ENCODE measurements at regions not wholly inside any gene's neighbourhood (a gene's known extent, or its start where the extent isn't known, plus 50 kb on each side); places are given as distances from the start of the nearest gene placed in this dataset.

- H3K36me3 ChIP-seq (ENCODE audit: control insufficient read depth in 1 of 2, insufficient read depth in 2 of 2, low read length in 2 of 2), result no peaks in the 10 kb centered on the region
- no peak overlapping the region for H3K18ac ChIP-seq (ENCODE audit: low read length)
- WGBS (ENCODE audit: extremely low coverage, insufficient coverage, insufficient read length), result no CpG with 5 or more reads among the region's 2 CpGs
- H3K4me1 ChIP-seq (ENCODE audit: control insufficient read depth in 1 of 2, insufficient read depth in 2 of 2, low read length in 2 of 2), result no peaks in the 10 kb centered on the region
- H3K14ac ChIP-seq (ENCODE audit: low read length), result no peak overlapping the region
- H2AK5ac ChIP-seq (ENCODE audit: low read length), result no peak overlapping the region
- H3K4me2 ChIP-seq (ENCODE audit: low read length), result no peak overlapping the region
- no peaks in the 10 kb centered on the region for H3K27me3 ChIP-seq (ENCODE audit: insufficient read depth, low read length)
- H4K91ac ChIP-seq (ENCODE audit: low read depth, low read length), result no peak overlapping the region
- no peak overlapping the region for H3K9ac ChIP-seq (ENCODE audit: low read length)
- no peaks in the 10 kb centered on the region for H3K79me1 ChIP-seq (ENCODE audit: low read length)
- no peak overlapping the region for H3K4ac ChIP-seq (ENCODE audit: low read depth, low read length)
- H3K27ac ChIP-seq (ENCODE audit: low read depth, low read length), result no peak overlapping the region
- H2BK12ac ChIP-seq (ENCODE audit: low read length), result no peak overlapping the region
- H4K8ac ChIP-seq (ENCODE audit: low read depth, low read length), result no peak overlapping the region
- H2BK5ac ChIP-seq (ENCODE audit: low read depth, low read length, poor library complexity), result no peak overlapping the region
- no peak overlapping the region for H2BK120ac ChIP-seq (ENCODE audit: insufficient read depth, low read length, poor library complexity)
- H3K4me3 ChIP-seq (ENCODE audit: low read depth, low read length), result no peak overlapping the region
- no peak for DNase-seq
- H2AFZ ChIP-seq (ENCODE audit: insufficient read depth, low read length, poor library complexity), result no peak overlapping the region
- H3K23ac ChIP-seq (ENCODE audit: low read length), result no peak overlapping the region
- no peaks in the 10 kb centered on the region for H3K79me2 ChIP-seq (ENCODE audit: control insufficient read depth, insufficient read depth, low read length, poor library complexity)
- H3K9me3 ChIP-seq (ENCODE audit: insufficient read depth, low read depth, low read length), result no peaks in the 10 kb centered on the region
- no peak overlapping the region for H4K12ac ChIP-seq (ENCODE audit: low read depth, low read length)
Measured at GRCh38 chr16:79282806-79283205, 317.7 kb downstream of the MAF start.

- no peaks in the 10 kb centered on the region for H3K79me2 ChIP-seq (ENCODE audit: control insufficient read depth, insufficient read depth, low read length, poor library complexity)
- no peak overlapping the region for H3K23ac ChIP-seq (ENCODE audit: low read length)
- H3K79me1 ChIP-seq (ENCODE audit: low read length), result no peaks in the 10 kb centered on the region
- no peak overlapping the region for H3K9ac ChIP-seq (ENCODE audit: low read length)
- H2BK120ac ChIP-seq (ENCODE audit: insufficient read depth, low read length, poor library complexity), result no peak overlapping the region
- no peak overlapping the region for H2AFZ ChIP-seq (ENCODE audit: insufficient read depth, low read length, poor library complexity)
- H3K4me3 ChIP-seq (ENCODE audit: low read depth, low read length), result no peak overlapping the region
- no peaks in the 10 kb centered on the region for H3K27me3 ChIP-seq (ENCODE audit: insufficient read depth, low read length)
- H3K9me3 ChIP-seq (ENCODE audit: insufficient read depth, low read depth, low read length), result no peaks in the 10 kb centered on the region
- WGBS (ENCODE audit: extremely low coverage, insufficient coverage, insufficient read length), result no CpG with 5 or more reads among the region's 11 CpGs
- H4K8ac ChIP-seq (ENCODE audit: low read depth, low read length), result no peak overlapping the region
- H2BK5ac ChIP-seq (ENCODE audit: low read depth, low read length, poor library complexity), result no peak overlapping the region
- no peak for DNase-seq
- H3K36me3 ChIP-seq (ENCODE audit: control insufficient read depth in 1 of 2, insufficient read depth in 2 of 2, low read length in 2 of 2), result no peaks in the 10 kb centered on the region
- no peak overlapping the region for H3K14ac ChIP-seq (ENCODE audit: low read length)
- no peaks in the 10 kb centered on the region for H3K4me1 ChIP-seq (ENCODE audit: control insufficient read depth in 1 of 2, insufficient read depth in 2 of 2, low read length in 2 of 2)
- H3K4me2 ChIP-seq (ENCODE audit: low read length), result no peak overlapping the region
- no peak overlapping the region for H3K4ac ChIP-seq (ENCODE audit: low read depth, low read length)
- no peak overlapping the region for H3K27ac ChIP-seq (ENCODE audit: low read depth, low read length)
- H4K91ac ChIP-seq (ENCODE audit: low read depth, low read length), result no peak overlapping the region
- no peak overlapping the region for H2AK5ac ChIP-seq (ENCODE audit: low read length)
- H2BK12ac ChIP-seq (ENCODE audit: low read length), result no peak overlapping the region
- no peak overlapping the region for H4K12ac ChIP-seq (ENCODE audit: low read depth, low read length)
- no peak overlapping the region for H3K18ac ChIP-seq (ENCODE audit: low read length)
Measured at GRCh38 chr16:79278506-79278905, 322.0 kb downstream of the MAF start.

- no peaks in the 10 kb centered on the region for H3K27me3 ChIP-seq (ENCODE audit: insufficient read depth, low read length)
- H3K4me3 ChIP-seq (ENCODE audit: low read depth, low read length), result no peak overlapping the region
- no peak overlapping the region for H3K23ac ChIP-seq (ENCODE audit: low read length)
- no peak overlapping the region for H3K4ac ChIP-seq (ENCODE audit: low read depth, low read length)
- no peak overlapping the region for H4K8ac ChIP-seq (ENCODE audit: low read depth, low read length)
- no peak overlapping the region for H3K9ac ChIP-seq (ENCODE audit: low read length)
- H3K18ac ChIP-seq (ENCODE audit: low read length), result no peak overlapping the region
- H3K9me3 ChIP-seq (ENCODE audit: insufficient read depth, low read depth, low read length), result no peaks in the 10 kb centered on the region
- no peak overlapping the region for H4K91ac ChIP-seq (ENCODE audit: low read depth, low read length)
- no peaks in the 10 kb centered on the region for H3K79me1 ChIP-seq (ENCODE audit: low read length)
- WGBS (ENCODE audit: extremely low coverage, insufficient coverage, insufficient read length), result no CpG with 5 or more reads among the region's 6 CpGs
- no peaks in the 10 kb centered on the region for H3K79me2 ChIP-seq (ENCODE audit: control insufficient read depth, insufficient read depth, low read length, poor library complexity)
- no peaks in the 10 kb centered on the region for H3K4me1 ChIP-seq (ENCODE audit: control insufficient read depth in 1 of 2, insufficient read depth in 2 of 2, low read length in 2 of 2)
- H4K12ac ChIP-seq (ENCODE audit: low read depth, low read length), result no peak overlapping the region
- no peaks in the 10 kb centered on the region for H3K36me3 ChIP-seq (ENCODE audit: control insufficient read depth in 1 of 2, insufficient read depth in 2 of 2, low read length in 2 of 2)
- H2BK12ac ChIP-seq (ENCODE audit: low read length), result no peak overlapping the region
- DNase-seq, result no peak
- no peak overlapping the region for H2BK120ac ChIP-seq (ENCODE audit: insufficient read depth, low read length, poor library complexity)
- H2AFZ ChIP-seq (ENCODE audit: insufficient read depth, low read length, poor library complexity), result no peak overlapping the region
- H2AK5ac ChIP-seq (ENCODE audit: low read length), result no peak overlapping the region
- H3K4me2 ChIP-seq (ENCODE audit: low read length), result no peak overlapping the region
- no peak overlapping the region for H2BK5ac ChIP-seq (ENCODE audit: low read depth, low read length, poor library complexity)
- H3K14ac ChIP-seq (ENCODE audit: low read length), result no peak overlapping the region
- H3K27ac ChIP-seq (ENCODE audit: low read depth, low read length), result no peak overlapping the region
Measured at GRCh38 chr16:79276501-79276900, 324.0 kb downstream of the MAF start.

GRCh38 chr16:79274264-79274663 is 326.3 kb downstream of the MAF start:
- H3K27me3 ChIP-seq (ENCODE audit: insufficient read depth, low read length), result no peaks in the 10 kb centered on the region
- no peaks in the 10 kb centered on the region for H3K36me3 ChIP-seq (ENCODE audit: control insufficient read depth in 1 of 2, insufficient read depth in 2 of 2, low read length in 2 of 2)
- no peak overlapping the region for H4K91ac ChIP-seq (ENCODE audit: low read depth, low read length)
- no peaks in the 10 kb centered on the region for H3K79me1 ChIP-seq (ENCODE audit: low read length)
- H3K4me1 ChIP-seq (ENCODE audit: control insufficient read depth in 1 of 2, insufficient read depth in 2 of 2, low read length in 2 of 2), result no peaks in the 10 kb centered on the region
- no peak overlapping the region for H2AFZ ChIP-seq (ENCODE audit: insufficient read depth, low read length, poor library complexity)
- H4K8ac ChIP-seq (ENCODE audit: low read depth, low read length), result no peak overlapping the region
- no peak overlapping the region for H3K4me3 ChIP-seq (ENCODE audit: low read depth, low read length)
- H2AK5ac ChIP-seq (ENCODE audit: low read length), result no peak overlapping the region
- no peaks in the 10 kb centered on the region for H3K79me2 ChIP-seq (ENCODE audit: control insufficient read depth, insufficient read depth, low read length, poor library complexity)
- no peak overlapping the region for H3K18ac ChIP-seq (ENCODE audit: low read length)
- H2BK120ac ChIP-seq (ENCODE audit: insufficient read depth, low read length, poor library complexity), result no peak overlapping the region
- no peaks in the 10 kb centered on the region for H3K9me3 ChIP-seq (ENCODE audit: insufficient read depth, low read depth, low read length)
- no peak for DNase-seq
- H3K14ac ChIP-seq (ENCODE audit: low read length), result no peak overlapping the region
- no peak overlapping the region for H3K4ac ChIP-seq (ENCODE audit: low read depth, low read length)
- H3K27ac ChIP-seq (ENCODE audit: low read depth, low read length), result no peak overlapping the region
- no peak overlapping the region for H3K9ac ChIP-seq (ENCODE audit: low read length)
- H3K23ac ChIP-seq (ENCODE audit: low read length), result no peak overlapping the region
- no CpG with 5 or more reads among the region's 4 CpGs for WGBS (ENCODE audit: extremely low coverage, insufficient coverage, insufficient read length)
- H4K12ac ChIP-seq (ENCODE audit: low read depth, low read length), result no peak overlapping the region
- no peak overlapping the region for H2BK5ac ChIP-seq (ENCODE audit: low read depth, low read length, poor library complexity)
- no peak overlapping the region for H2BK12ac ChIP-seq (ENCODE audit: low read length)
- no peak overlapping the region for H3K4me2 ChIP-seq (ENCODE audit: low read length)

All from trophoblast cell (in vitro differentiated cells and primary cell).